Epidermal melanocyte (primary cell): ENCODE measurements at regions not wholly inside any gene's neighbourhood (a gene's known extent, or its start where the extent isn't known, plus 50 kb on each side); places are given as distances from the start of the nearest gene placed in this dataset.
A peak's percentile ranks its signal among the peaks of the same experiment; 100 is the strongest.
"Not testable (repeated sequence)": the region's sequence is repeated elsewhere in the genome, so short reads cannot be mapped to it uniquely, and the experiment has no call there.

ENCODE experiments used
- DNase-seq: peaks from one replicate; pipeline ENCODE4 v3.0.0; 2011; ENCODE audit warnings: low spot score; ENCODE audit not compliant: insufficient read length

DNA sequence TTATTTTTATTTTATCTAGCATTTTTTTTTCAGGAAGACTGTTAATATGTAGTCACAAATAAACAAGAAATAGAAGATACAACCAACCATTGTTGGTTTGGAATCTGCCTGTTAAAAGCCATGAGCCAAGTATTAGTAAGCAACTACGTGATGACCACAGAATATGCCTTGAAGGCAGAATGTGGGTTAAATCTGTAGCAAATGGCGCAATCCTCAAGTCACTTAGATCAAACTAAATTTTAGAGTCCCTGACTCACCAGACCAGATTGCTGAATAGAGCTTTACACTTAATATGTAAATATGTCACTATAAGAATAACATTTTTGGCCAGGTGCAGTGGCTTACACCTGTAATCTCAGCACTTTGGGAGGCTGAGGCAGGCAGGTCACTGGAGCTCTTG is 800.1 kb upstream of the CITED2 start:
- peak; percentile 68 for DNase-seq

DNA sequence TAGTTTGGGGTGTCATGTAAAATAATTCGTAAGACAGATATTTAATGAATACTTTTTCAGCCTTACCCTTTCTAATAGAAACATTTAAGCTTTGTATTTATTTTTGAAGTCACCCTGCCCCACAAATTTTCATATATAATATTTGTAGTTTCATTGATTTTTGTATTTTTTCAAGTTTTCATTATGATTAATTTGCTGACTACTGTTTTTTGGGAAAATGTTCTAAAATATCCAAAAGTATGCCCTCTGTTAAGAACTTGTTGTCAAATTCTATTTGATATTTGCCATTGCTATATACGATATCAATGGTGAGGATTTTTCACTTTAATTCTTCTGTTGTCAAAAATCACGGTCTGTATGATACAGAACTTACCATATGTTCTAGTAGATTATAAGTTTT is 793.9 kb upstream of the CITED2 start:
- no peak for DNase-seq

GRCh38 chr6:140160909-140161308 is 786.5 kb upstream of the CITED2 start:
- DNase-seq: no peak

DNA sequence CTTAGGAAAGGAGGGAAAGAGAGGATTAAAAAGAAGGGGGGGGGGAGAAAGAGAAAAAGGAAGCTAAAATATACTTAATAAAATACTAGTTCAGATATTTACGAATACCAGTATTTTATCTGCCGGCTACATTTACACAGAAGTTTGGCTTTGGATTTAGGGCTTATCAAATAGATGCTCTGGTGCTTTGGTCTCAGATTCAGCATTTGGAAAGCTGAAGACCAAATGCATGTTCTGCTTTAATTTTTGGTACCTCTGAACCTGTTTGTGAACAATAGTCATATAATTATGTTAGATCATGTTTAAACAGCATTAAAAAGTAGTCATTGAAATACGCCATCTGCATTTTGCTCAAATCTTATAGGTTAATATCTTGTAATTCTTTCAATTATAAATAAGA is 786.0 kb upstream of the CITED2 start:
- no peak for DNase-seq

DNA sequence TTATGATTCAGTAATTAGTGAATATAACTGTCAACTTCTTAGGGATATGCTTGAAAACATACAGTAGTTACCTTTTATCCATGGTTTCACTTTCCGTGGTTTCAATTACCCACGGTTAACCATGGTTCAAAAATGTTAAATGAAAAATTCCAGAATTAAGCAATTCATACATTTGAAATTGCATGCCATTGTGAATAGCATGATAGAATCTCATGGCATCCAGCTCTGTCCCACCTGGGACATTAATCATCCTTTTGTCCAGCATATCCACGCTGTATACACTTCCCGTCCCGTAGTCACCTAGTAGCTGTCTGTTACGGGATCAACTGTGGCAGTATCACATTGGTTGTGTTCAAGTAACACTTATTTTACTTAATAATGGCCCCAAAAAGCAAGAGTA is 781.7 kb upstream of the CITED2 start:
- DNase-seq: no peak

GRCh38 chr6:140155451-140156126 is 781.1 kb upstream of the CITED2 start:
- no peak for DNase-seq

GRCh38 chr6:140153703-140154102 is 779.3 kb upstream of the CITED2 start:
- no peak for DNase-seq

DNA sequence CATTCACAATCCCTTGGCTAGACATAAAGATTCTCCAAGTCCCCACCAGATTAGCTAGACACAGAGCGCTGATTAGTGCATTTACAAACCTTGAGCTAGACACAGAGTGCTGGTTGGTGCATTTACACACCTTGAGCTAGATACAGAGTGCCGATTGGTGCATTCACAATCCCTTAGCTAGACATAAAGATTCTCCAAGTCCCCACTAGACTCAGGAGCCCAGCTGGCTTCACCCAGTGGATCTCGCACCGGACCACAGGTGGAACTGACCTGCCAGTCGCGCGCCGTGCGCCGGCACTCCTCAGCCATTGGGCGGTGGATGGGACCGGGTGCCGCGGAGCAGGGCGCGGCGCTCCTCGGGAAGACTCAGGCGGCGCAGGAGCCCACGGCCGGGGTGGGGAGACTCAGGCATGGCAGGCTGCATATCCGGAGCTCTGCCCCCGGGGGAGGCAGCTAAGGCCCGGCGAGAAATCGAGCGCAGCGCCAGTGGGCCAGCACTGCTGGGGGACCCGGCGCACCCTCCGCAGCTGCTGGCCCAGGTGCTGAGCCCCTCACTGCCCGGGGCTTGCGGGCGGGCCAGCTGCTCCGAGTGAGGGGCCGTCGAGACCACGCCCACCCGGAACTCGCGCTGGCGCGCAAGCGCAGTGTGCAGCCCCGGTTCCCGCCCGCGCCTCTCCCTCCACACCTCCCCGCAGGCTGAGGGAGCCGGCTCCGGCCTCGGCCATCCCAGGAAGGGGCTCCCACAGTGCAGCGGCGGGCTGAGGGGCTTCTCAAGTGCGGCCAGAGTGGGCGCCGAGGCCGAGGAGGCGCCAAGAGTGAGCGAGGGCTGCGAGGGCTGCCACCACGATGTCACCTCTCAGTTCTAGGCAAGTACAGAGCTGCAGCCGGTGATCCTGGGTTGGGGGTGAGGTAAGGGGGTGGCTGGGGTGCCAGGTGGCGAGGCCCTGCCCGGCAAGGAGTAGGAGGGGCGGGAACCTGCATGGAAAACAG is 773.7 kb upstream of the CITED2 start:
- not testable (repeated sequence) for DNase-seq

- DNase-seq: peak; percentile 28
Observed at GRCh38 chr6:140140891-140141290, 766.4 kb upstream of the CITED2 start.

DNA sequence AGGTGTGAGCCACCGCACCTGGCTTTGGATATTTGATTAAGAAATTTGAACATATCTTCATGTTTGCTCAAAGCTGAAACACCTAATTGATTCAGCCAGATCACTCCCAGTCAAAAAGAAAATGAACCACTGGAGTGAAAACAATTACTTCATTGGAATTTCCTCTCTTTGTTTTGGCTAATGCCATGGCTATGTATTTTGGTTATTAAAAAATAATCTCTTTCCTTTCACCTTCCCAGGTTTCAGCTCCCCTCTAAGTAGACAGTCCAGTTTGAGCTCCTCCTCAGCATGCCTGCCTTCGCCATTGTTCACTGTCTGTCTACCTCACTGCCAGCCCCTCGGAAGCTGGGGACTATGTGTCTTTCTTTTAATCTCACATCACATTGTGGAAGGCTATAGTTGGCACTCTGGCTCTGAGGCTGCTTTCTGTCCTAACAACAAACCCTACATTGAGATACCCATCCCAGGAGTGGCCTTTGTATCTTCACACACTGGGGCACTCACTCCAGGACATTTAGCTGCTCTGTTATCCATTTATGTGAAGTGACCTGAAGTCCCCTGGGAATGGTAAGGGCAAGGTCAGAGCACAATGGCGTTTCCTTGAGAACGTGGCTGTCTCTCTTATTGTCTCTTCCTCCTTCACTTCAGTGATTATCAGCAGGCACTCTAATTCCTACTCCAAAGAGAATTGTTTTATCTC is 764.0 kb upstream of the CITED2 start:
- DNase-seq: no peak

GRCh38 chr6:140134224-140134623 is 759.8 kb upstream of the CITED2 start:
- DNase-seq: no peak

- DNase-seq: no peak
Observed at GRCh38 chr6:140130074-140130473, 755.6 kb upstream of the CITED2 start.

- DNase-seq: no peak
Observed at GRCh38 chr6:140124498-140124897, 750.0 kb upstream of the CITED2 start.

GRCh38 chr6:140108167-140108566 is 733.7 kb upstream of the CITED2 start:
- DNase-seq: no peak

DNA sequence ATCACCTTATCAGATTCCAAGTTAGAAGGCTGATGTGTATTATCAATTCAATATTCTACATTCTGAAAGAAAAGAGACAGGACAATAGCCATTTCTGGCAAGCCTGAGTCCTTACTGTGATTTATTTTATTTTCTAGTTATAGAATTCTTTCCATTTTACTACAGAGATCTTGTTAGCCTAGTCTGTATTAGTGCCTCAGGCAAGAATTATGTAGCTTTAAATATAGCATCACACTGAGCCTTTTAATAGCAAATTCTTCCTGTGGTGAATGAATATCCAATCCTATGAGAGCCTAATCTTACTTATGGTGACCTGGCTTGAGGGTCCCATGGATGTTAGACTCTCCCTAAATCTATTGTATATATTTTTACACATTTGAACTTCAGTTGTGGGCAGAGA is 732.8 kb upstream of the CITED2 start:
- DNase-seq: no peak

GRCh38 chr6:140105857-140106256 is 731.4 kb upstream of the CITED2 start:
- DNase-seq: no peak

DNA sequence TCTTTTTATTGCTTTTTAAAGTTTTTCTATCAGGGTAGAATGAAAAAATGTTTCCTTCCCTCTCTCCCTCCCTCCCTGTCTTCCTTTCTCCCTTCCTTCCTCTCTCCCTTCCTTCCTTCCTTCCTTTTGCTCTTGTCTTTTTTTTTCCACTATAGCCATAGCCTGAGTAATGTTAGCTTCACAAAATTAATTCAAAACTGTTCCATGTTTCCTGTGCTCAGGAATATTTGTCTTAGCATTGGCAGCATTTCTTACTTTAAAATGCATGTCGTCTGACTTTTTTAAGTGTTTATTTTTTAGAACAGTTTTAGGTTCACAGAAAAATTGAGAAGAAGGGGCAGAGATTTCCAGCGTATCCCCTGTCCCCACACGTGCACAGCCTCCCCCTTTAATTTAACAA is 730.8 kb upstream of the CITED2 start:
- no peak for DNase-seq

DNA sequence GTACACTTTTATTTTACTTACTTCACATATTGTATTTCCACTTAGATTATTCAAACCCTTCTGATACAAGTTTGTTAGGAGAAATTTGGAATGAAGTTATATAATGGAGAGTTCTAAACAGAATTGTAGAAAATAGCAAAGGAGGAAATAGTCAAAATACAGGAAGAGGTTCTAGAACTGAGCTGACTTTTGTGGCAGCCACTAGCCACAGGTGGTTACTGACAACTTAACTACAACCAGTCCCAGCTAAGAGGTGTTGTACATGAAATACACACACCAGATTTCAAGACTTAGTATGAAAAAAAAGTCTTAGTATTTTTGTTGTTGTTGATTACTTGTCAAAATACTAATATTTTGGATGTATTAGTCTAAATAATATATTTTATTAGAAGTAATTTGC is 727.4 kb upstream of the CITED2 start:
- no peak for DNase-seq

DNA sequence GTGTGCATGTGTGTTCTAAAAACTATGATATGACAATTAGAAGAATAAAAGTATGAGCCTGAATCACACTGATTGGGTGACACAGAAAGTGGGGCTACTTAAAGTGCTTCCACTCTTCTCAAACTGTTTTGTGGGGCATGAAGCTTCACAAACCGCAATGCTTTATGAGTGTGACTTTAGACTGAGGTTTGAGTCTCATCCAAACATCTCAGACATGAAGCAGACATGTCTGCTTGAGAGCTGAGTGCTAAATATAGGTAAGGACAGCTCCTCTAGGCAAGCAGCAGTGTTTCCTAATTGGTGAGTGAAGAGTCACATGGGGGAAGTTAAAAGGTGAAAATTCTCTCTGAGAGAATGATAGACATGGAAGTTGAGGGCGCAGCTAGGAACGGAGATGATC is 726.9 kb upstream of the CITED2 start:
- no peak for DNase-seq

DNA sequence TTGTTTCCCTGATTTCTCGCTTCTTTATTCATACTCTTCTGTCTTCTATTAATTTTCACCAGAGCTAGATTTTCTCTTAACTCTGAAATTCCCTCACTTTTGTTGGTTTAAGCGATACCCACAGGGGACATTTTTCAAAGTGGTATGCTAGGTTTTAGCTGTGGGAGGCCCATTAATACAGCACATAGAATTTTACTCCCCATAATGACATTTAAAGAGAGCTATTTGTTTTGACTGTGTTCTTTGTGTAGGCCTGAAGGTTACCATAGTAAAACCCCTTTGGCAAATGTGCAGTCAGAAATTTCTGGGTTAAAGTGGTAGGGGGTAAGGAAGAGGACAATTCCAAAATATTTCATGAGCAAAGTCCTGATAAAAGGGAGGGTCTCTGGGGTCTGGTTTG is 721.1 kb upstream of the CITED2 start:
- DNase-seq: no peak

DNA sequence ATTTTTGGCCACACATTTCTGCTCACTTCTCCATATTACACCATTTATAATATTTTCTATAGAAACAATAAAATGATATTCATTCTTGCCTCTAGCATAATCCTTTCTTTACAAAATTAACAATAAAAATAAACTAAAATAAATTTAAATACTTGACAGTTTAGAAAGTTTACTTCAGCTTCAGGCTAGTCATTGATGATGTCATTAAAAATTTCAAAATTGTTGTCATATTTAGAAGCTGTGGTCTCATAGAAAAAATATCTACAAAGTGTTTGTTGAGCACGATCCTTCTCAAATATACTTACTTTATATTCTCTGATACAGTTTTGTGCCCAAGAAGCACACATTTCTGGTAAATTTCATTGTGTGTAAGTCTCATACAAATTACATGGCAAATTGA is 717.4 kb upstream of the CITED2 start:
- DNase-seq: no peak

DNA sequence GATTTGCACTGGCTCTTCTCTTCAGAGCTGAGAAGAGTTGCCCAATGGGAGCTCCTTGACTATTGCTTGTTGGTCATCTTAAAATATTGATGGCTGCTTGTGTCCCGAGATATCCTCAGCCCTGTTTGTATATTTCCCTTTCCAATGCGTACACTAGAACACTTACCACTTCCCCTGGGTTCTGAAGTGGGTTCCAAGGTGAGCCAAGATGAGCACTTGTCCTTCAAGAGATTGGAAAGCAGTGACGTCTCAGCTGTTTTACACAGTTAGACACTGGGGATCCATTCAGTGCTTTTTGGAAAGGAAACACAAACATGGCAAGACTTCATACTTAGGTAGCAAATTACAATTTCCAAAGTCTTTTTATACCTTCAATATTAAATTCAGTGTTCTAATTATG is 716.4 kb upstream of the CITED2 start:
- DNase-seq: no peak
